HEK293 (cell line): ENCODE measurements at regions not wholly inside any gene's neighbourhood (a gene's known extent, or its start where the extent isn't known, plus 50 kb on each side); places are given as distances from the start of the nearest gene placed in this dataset.
A peak's percentile ranks its signal among the peaks of the same experiment; 100 is the strongest.

Source experiments
- CTCF ChIA-PET: fragments of 350-600 bp; formaldehyde crosslinking; extraction: SDS; loops from one replicate; lab custom pipeline; 2021; ENCODE audit warnings: antibody characterized with exemption; lab: Yijun Ruan, JAX
- POLR2A ChIA-PET: fragments of 300-600 bp; formaldehyde crosslinking; extraction: SDS; loops from one replicate; lab custom pipeline; 2020; ENCODE audit warnings: antibody characterized with exemption, inconsistent platforms; lab: Yijun Ruan, JAX
- H3K27ac ChIP-seq: fragments of 200-500 bp; sonication (Bioruptor generic); 2 replicates; pipeline ENCODE4 v1.5.1; 2014; ENCODE audit warnings: low read depth, low read length, control low read depth, inconsistent platforms; ENCODE audit errors: extremely low read depth
- H3K36me3 ChIP-seq, 2 experiments: fragments of 200-500 bp in 1 of 2; sonication (Bioruptor generic) in 1 of 2; 1 replicate in 1 of 2; 2 replicates in 1 of 2; pipeline ENCODE4 v1.5.1; 2014 to 2017; ENCODE audit warnings: inconsistent platforms in 2 of 2, low read length in 2 of 2; ENCODE audit not compliant: control insufficient read depth in 2 of 2, insufficient read depth in 1 of 2
- H3K4me1 ChIP-seq: fragments of 200-500 bp; sonication (Bioruptor generic); 2 replicates; pipeline ENCODE4 v1.5.1; 2014; ENCODE audit warnings: mild to moderate bottlenecking, low read length, inconsistent platforms; ENCODE audit not compliant: control insufficient read depth, insufficient read depth
- H3K4me3 ChIP-seq: 2 replicates; pipeline ENCODE4 v1.5.1; 2011; ENCODE audit warnings: low read depth, mild to moderate bottlenecking, control low read depth, low read length, moderate library complexity
- H3K9me3 ChIP-seq: fragments of 200-500 bp; sonication (Bioruptor generic); 2 replicates; pipeline ENCODE4 v1.5.1; 2014; ENCODE audit warnings: low read depth, low read length, inconsistent platforms; ENCODE audit not compliant: control insufficient read depth, insufficient read depth
- EGR2 ChIP-seq: fragments of 450-650 bp; formaldehyde crosslinking; IDR thresholded peaks from 2 replicates; pipeline ENCODE4 v1.5.1; 2016; ENCODE audit warnings: low read depth, missing biosample characterization, missing genetic modification characterization
- GLI4 ChIP-seq: fragments of 450-650 bp; formaldehyde crosslinking; IDR thresholded peaks from 2 replicates; pipeline ENCODE4 v1.5.1; 2016; ENCODE audit warnings: missing biosample characterization, missing genetic modification characterization
- REST ChIP-seq: fragments of 450-650 bp; formaldehyde crosslinking; IDR thresholded peaks from 2 replicates; pipeline ENCODE4 v1.5.1; 2016; ENCODE audit warnings: missing biosample characterization, missing genetic modification characterization
- TRIM28 ChIP-seq: IDR thresholded peaks from 2 replicates; pipeline ENCODE4 v1.6.1; 2011; ENCODE audit warnings: low read length, control low read depth, borderline replicate concordance
- YY1 ChIP-seq: fragments of 450-650 bp; formaldehyde crosslinking; IDR thresholded peaks from 2 replicates; pipeline ENCODE4 v1.5.1; 2018; ENCODE audit warnings: missing biosample characterization, missing genetic modification characterization
- ZBTB1 ChIP-seq: fragments of 450-650 bp; formaldehyde crosslinking; IDR thresholded peaks from 2 replicates; pipeline ENCODE4 v1.5.1; 2016; ENCODE audit warnings: missing biosample characterization, missing genetic modification characterization
- ZBTB17 ChIP-seq: fragments of 450-650 bp; formaldehyde crosslinking; IDR thresholded peaks from 2 replicates; pipeline ENCODE4 v1.5.1; 2016; ENCODE audit warnings: missing biosample characterization, missing genetic modification characterization
- ZBTB44 ChIP-seq: fragments of 450-650 bp; IDR thresholded peaks from 2 replicates; pipeline ENCODE4 v1.5.1; 2018; ENCODE audit warnings: missing biosample characterization, mild to moderate bottlenecking, missing genetic modification characterization
- ZEB2 ChIP-seq: fragments of 450-650 bp; formaldehyde crosslinking; IDR thresholded peaks from 2 replicates; pipeline ENCODE4 v1.5.1; 2016; ENCODE audit warnings: missing biosample characterization, missing genetic modification characterization
- ZFHX2 ChIP-seq: fragments of 450-650 bp; formaldehyde crosslinking; conservative IDR thresholded peaks from 2 replicates; pipeline ENCODE4 v1.5.1; 2016; ENCODE audit warnings: missing biosample characterization, missing genetic modification characterization
- ZFP37 ChIP-seq: fragments of 450-650 bp; formaldehyde crosslinking; IDR thresholded peaks from 2 replicates; pipeline ENCODE4 v1.5.1; 2016; ENCODE audit warnings: missing biosample characterization, missing genetic modification characterization
- ZIC2 ChIP-seq: fragments of 450-650 bp; formaldehyde crosslinking; IDR thresholded peaks from 2 replicates; pipeline ENCODE4 v1.5.1; 2016; ENCODE audit warnings: missing biosample characterization, missing genetic modification characterization
- ZNF223 ChIP-seq: fragments of 450-650 bp; formaldehyde crosslinking; IDR thresholded peaks from 2 replicates; pipeline ENCODE4 v1.5.1; 2016; ENCODE audit warnings: missing biosample characterization, missing genetic modification characterization
- ZNF239 ChIP-seq: fragments of 450-650 bp; formaldehyde crosslinking; IDR thresholded peaks from 2 replicates; pipeline ENCODE4 v1.5.1; 2016; ENCODE audit warnings: missing biosample characterization, missing genetic modification characterization
- ZNF266 ChIP-seq: fragments of 450-650 bp; formaldehyde crosslinking; IDR thresholded peaks from 2 replicates; pipeline ENCODE4 v1.5.1; 2016; ENCODE audit warnings: missing biosample characterization, missing genetic modification characterization, low read depth
- ZNF37A ChIP-seq: fragments of 450-650 bp; IDR thresholded peaks from 2 replicates; pipeline ENCODE4 v1.5.1; 2018; ENCODE audit warnings: missing biosample characterization, missing genetic modification characterization
- ZNF48 ChIP-seq: fragments of 450-650 bp; formaldehyde crosslinking; IDR thresholded peaks from 2 replicates; pipeline ENCODE4 v1.5.1; 2016; ENCODE audit warnings: missing biosample characterization, missing genetic modification characterization
- ZNF558 ChIP-seq: fragments of 450-650 bp; formaldehyde crosslinking; IDR thresholded peaks from 2 replicates; pipeline ENCODE4 v1.5.1; 2016; ENCODE audit warnings: missing biosample characterization, missing genetic modification characterization
- ZNF600 ChIP-seq: fragments of 450-650 bp; formaldehyde crosslinking; IDR thresholded peaks from 2 replicates; pipeline ENCODE4 v1.5.1; 2016; ENCODE audit warnings: missing biosample characterization, missing genetic modification characterization
- ZNF624 ChIP-seq: fragments of 450-650 bp; formaldehyde crosslinking; IDR thresholded peaks from 2 replicates; pipeline ENCODE4 v1.5.1; 2017; ENCODE audit warnings: missing biosample characterization, missing genetic modification characterization
- ZNF660 ChIP-seq: fragments of 450-650 bp; IDR thresholded peaks from 2 replicates; pipeline ENCODE4 v1.5.1; 2018; ENCODE audit warnings: missing biosample characterization, mild to moderate bottlenecking, missing genetic modification characterization
- ZNF704 ChIP-seq: fragments of 450-650 bp; formaldehyde crosslinking; IDR thresholded peaks from 2 replicates; pipeline ENCODE4 v1.5.1; 2016; ENCODE audit warnings: missing biosample characterization, missing genetic modification characterization
- ZNF747 ChIP-seq: fragments of 450-650 bp; formaldehyde crosslinking; IDR thresholded peaks from 2 replicates; pipeline ENCODE4 v1.5.1; 2016; ENCODE audit warnings: missing biosample characterization, missing genetic modification characterization
- TF ChIP-seq, protein P1 (sequence below): fragments of 450-650 bp; IDR thresholded peaks from 2 replicates; pipeline ENCODE4 v1.5.1; 2018; ENCODE audit warnings: missing biosample characterization, missing genetic modification characterization
- TF ChIP-seq, protein P2 (sequence below): fragments of 450-650 bp; formaldehyde crosslinking; IDR thresholded peaks from 2 replicates; pipeline ENCODE4 v1.5.1; 2016; ENCODE audit warnings: missing biosample characterization, missing genetic modification characterization
- TF ChIP-seq, protein P3 (sequence below): fragments of 450-650 bp; formaldehyde crosslinking; IDR thresholded peaks from 2 replicates; pipeline ENCODE4 v1.5.1; 2017; ENCODE audit warnings: missing biosample characterization, missing genetic modification characterization

GRCh38 chr21:31515253-31515652 is 144.2 kb upstream of the SOD1 start:
- peak; percentile 54 for TF ChIP-seq ZFHX2
- peak; percentile 64; the same call in 1 of the 2 replicates for TF ChIP-seq EGR2 (tag by site-specific recombination)
- TF ChIP-seq ZNF558, result no peak
- no peak for TF ChIP-seq ZBTB1 (tag by site-specific recombination)
- Histone ChIP-seq H3K4me1 (peaks cover 20% of the 10 kb centered on the region), H3K4me3 (no peak overlapping the region), H3K9me3 (no peaks in the 10 kb centered on the region), H3K36me3 (no peaks in the 10 kb centered on the region; a peak in 1 of 3 replicates), H3K27ac (no peak overlapping the region)
- ChIA-PET POLR2A (interaction anchor here (0.6 kb wide), 1 partner anchor 232 kb away, joined by 3 read pairs; no protein-coding TSS in a partner anchor), CTCF (interaction anchor here (1.3 to 2.0 kb wide), 2 partner anchors 8 to 15 kb away, joined by 3 to 7 read pairs; no protein-coding TSS in a partner anchor)

DNA sequence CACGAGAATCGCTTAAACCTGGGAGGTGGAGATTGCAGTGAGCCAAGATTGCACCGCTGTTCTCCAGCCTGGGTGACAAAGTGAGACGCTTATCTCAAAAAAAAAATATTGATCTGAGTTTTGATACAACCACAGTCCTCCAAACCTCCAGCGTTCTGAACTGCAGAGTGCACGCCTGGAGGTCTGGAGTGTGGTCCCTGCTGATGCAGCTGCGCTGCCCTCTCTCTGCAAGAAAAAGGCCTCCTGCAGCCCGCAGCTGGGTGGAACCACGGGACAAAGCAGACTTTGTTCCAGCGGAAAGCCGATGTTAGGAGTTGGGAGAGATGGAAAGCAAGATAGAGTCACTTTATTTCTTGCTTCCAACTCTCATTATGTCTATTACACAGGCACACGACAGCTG is 144.9 kb upstream of the SOD1 start:
- Histone ChIP-seq H3K27ac (no peak overlapping the region), H3K36me3 (no peaks in the 10 kb centered on the region; a peak in 1 of 3 replicates)
- CTCF ChIA-PET, result interaction anchor here (0.6 to 2.0 kb wide), 4 partner anchors 9 to 405 kb away, joined by 3 to 7 read pairs (median 5); no protein-coding TSS in a partner anchor
- TF ChIP-seq ZFP37 (tag by site-specific recombination) (no peak), ZBTB44 (tag by site-specific recombination) (peak; percentile 93), ZNF223 (tag by site-specific recombination) (no peak), ZNF266 (tag by site-specific recombination) (no peak), ZBTB17 (peak; percentile 90), REST (tag by site-specific recombination) (peak; percentile 60), ZEB2 (peak; percentile 29; the same call in 1 of the 2 replicates), ZNF48 (tag by site-specific recombination) (no peak), ZNF624 (tag by site-specific recombination) (no peak), ZNF239 (no peak), ZNF704 (tag by site-specific recombination) (no peak), ZIC2 (peak; percentile 97), GLI4 (tag by site-specific recombination) (no peak), YY1 (tag by site-specific recombination) (no peak), ZNF600 (peak; percentile 94), ZNF660 (tag by site-specific recombination) (no peak), TRIM28 (peak; percentile 83; the same call in 1 of the 2 replicates), ZNF37A (tag by site-specific recombination) (no peak), ZNF747 (tag by site-specific recombination) (no peak)
- TF ChIP-seq, protein P1, sequence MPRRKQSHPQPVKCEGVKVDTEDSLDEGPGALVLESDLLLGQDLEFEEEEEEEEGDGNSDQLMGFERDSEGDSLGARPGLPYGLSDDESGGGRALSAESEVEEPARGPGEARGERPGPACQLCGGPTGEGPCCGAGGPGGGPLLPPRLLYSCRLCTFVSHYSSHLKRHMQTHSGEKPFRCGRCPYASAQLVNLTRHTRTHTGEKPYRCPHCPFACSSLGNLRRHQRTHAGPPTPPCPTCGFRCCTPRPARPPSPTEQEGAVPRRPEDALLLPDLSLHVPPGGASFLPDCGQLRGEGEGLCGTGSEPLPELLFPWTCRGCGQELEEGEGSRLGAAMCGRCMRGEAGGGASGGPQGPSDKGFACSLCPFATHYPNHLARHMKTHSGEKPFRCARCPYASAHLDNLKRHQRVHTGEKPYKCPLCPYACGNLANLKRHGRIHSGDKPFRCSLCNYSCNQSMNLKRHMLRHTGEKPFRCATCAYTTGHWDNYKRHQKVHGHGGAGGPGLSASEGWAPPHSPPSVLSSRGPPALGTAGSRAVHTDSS (tag by site-specific recombination), result no peak
- TF ChIP-seq, protein P2, sequence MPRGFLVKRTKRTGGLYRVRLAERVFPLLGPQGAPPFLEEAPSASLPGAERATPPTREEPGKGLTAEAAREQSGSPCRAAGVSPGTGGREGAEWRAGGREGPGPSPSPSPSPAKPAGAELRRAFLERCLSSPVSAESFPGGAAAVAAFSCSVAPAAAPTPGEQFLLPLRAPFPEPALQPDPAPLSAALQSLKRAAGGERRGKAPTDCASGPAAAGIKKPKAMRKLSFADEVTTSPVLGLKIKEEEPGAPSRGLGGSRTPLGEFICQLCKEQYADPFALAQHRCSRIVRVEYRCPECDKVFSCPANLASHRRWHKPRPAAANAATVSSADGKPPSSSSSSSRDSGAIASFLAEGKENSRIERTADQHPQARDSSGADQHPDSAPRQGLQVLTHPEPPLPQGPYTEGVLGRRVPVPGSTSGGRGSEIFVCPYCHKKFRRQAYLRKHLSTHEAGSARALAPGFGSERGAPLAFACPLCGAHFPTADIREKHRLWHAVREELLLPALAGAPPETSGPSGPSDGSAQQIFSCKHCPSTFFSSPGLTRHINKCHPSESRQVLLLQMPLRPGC, result no peak
- TF ChIP-seq, protein P3, sequence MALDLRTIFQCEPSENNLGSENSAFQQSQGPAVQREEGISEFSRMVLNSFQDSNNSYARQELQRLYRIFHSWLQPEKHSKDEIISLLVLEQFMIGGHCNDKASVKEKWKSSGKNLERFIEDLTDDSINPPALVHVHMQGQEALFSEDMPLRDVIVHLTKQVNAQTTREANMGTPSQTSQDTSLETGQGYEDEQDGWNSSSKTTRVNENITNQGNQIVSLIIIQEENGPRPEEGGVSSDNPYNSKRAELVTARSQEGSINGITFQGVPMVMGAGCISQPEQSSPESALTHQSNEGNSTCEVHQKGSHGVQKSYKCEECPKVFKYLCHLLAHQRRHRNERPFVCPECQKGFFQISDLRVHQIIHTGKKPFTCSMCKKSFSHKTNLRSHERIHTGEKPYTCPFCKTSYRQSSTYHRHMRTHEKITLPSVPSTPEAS (tag by site-specific recombination), result no peak

More for the DNA sequence above, 144.9 kb upstream of the SOD1 start:
- Histone ChIP-seq H3K9me3 (no peaks in the 10 kb centered on the region), H3K4me3 (no peak overlapping the region), H3K4me1 (peaks cover 25% of the 10 kb centered on the region)
- POLR2A ChIA-PET, result interaction anchor here (1.1 kb wide), 1 partner anchor 44 kb away, joined by 5 read pairs; no protein-coding TSS in a partner anchor
